ENCODE measurements at regions not wholly inside any gene's neighbourhood (a gene's known extent, or its start where the extent isn't known, plus 50 kb on each side); places are given as distances from the start of the nearest gene placed in this dataset.

DNA sequence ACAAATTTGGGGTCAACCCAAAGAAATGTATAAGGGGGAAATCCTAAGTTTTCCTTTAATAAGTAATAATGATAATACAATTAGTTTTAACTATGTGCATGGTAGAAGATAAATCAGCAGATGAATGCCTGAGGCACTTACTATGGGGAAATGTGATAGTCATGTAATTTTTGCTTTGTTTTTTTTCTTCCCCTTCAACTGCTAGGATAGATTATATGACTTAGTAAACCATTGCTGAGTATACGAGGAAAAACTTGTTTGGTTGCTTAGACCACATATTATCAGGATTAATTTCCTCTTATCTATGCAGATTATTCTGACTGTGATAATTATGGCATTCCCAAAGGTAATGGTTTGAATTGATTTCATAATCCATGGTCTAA lies 181.1 kb downstream of the TGFB2 start:
- no peak for DNase-seq (ENCODE audit: low spot score)

DNA sequence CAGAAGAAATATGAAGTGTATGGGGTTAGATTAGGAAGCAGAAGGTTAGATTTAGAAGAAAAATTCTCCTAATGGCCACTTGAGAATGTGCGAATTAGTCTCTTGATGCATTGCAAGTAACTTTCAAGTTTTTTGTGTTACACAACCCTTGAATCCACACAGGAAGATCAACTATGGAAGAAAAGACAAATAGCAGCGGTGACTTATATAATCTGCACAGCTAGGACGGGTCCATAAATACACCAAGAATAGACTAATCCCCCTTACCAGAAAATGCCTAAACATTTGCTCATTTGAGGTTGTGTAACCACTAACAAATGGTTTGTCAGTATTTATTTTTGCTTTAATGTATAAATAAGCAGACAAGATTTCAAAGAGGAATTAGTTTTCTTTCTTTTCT lies 182.6 kb downstream of the TGFB2 start:
- no peak for DNase-seq (ENCODE audit: low spot score)

DNA sequence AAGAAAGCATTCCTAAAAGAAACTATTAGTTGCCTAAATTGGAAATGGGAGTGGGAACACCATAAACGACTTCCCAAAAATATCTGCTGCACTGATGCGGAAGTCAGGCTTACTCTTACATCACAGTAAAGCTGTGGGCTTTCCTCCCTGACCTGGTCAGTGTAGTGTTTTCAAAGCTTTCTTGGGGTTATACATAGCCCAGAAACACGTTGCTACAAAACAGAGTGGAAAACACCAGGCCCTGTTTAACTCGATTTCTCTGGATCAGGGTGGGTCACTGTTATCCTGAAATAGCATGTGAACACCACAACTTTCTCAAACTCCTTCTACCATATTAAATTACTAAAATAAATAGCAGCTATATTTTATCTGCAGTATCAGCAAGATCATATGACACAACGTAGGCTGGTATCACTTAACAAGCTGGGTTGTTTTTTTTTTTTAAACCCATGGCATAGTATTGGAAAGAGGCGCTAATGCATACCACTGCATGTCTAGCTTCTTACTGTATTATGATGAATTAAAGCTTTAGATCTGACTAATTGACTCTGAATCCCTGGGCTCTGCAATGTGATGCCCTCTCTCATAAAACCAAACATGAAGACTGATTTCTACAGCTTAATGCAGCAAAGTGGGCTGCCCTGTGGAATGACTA lies 184.6 kb downstream of the TGFB2 start:
- DNase-seq (ENCODE audit: low spot score): no peak

DNA sequence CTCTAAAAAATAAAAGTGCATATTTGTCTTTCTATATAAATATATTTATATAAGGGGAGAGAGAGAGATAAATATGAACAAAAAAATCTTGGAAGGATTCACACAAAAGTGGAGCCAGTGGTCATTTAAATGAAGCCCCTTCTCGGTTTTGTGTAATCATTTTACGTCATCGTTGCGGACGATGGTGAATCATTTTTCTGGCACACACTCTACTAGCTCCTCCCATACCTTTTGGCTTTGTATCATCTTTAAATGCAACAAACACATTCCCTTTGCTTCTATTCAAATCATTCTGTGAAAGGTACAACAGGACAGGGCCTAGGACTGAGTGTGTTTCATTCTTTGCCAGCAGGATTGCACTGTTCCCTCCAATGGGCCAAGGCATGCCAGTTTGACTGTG lies 186.8 kb downstream of the TGFB2 start:
- no peak for DNase-seq (ENCODE audit: low spot score)

DNA sequence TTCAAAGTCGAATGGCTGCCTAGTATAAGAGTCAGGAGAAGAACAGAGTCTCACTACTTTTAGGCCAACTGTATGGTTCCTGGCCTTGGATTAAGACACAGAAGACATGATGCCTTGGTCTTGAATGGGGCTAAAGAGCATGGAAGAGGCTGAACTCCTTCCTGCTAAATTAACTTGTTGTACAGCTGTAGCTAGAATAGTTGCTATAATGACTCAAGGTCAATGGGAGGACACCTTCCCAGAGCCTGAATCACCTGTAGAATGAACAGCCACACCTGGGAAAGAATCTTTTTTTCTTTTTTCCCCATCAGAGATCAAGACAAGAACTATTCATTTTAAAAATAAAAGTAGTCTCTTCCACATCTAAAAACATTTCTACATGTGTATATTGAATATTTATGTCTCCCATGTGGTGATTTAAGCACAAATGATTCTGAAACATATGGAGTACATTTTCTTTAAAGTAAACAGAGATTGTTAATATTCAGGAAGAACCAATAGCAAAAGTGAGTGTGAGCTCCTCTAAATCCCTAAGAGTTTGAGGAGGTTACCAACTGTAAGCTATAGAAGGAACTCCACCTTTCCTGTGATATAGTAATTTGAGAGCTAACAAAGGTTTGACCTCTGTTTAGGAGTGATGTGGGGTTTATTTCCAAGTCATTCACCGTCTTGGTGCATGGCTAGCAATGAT lies 191.3 kb downstream of the TGFB2 start:
- DNase-seq (ENCODE audit: low spot score): no peak

DNA sequence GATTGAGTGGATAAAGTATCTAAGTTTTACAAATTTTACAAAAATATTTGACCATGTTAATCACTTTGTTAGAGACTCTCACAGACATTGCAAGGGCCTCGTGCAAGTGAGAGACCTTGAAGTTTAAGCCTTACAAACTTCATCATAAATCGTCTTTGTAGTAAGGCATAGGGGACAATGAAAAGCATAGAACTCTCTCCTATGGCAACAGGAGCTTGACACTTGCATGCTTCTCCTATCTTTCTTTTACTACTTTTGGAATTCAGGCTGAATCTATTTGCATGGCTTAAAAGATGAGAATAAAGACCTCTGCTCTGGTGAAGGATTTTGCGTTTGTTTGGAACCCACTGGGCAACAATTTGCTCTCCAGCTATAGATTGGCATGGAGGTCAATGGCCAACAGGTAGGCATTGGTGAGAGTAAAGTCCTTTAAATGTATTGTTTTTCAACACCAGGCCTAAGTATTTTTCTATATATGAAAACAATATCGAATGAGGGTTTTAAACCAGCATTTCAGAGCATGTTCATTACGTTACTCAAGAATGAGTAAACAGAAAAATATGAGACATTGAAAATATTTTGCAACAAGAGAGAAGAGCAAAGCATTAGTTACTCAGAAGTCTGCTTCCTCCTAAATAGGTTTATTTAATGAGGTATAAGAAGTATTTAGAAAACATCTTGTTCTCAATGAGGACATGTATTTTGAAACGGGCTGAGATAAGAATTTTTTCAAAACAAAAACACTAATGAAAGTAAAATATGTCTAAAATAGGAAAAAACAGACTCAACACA lies 192.2 kb downstream of the TGFB2 start:
- DNase-seq (ENCODE audit: low spot score): no peak

DNA sequence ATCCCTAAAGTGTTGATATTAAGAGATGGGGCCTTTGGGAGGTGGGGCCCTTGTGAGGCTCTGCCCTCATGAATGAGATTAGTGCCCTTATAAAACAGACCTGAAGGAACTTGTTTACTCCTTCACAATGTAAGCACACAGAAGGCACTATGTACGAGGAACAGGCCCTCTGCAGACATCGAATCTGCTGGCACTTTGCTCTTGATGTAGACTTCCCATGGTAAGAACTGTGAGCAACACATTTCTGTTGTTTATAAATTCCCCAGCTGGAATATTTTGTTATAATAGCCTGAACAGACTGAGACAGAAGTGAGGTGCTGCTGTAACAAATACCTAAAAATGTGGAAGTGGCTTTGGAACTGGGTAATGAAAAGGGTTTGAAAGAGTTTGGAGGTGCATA lies 193.2 kb downstream of the TGFB2 start:
- no peak for DNase-seq (ENCODE audit: low spot score)

DNA sequence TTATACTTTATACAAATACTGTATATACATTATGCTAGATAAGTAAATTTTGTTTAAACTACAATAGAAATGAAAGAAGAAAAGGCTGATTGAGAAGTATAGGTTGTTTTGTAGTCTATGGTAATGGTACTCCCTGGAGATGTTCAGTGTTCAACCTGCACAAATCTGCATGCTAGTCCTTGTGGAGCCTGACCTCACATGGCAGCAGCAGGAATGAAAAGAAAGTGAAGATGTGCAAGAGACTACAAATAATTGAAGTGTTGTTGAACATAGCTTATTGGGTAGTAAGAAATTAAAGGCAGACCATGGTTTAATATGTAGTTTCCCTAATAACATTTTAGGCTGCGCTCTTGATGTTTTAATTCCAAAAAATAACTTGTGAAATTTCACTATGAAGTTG lies 201.2 kb downstream of the TGFB2 start:
- no peak for DNase-seq (ENCODE audit: low spot score)

DNA sequence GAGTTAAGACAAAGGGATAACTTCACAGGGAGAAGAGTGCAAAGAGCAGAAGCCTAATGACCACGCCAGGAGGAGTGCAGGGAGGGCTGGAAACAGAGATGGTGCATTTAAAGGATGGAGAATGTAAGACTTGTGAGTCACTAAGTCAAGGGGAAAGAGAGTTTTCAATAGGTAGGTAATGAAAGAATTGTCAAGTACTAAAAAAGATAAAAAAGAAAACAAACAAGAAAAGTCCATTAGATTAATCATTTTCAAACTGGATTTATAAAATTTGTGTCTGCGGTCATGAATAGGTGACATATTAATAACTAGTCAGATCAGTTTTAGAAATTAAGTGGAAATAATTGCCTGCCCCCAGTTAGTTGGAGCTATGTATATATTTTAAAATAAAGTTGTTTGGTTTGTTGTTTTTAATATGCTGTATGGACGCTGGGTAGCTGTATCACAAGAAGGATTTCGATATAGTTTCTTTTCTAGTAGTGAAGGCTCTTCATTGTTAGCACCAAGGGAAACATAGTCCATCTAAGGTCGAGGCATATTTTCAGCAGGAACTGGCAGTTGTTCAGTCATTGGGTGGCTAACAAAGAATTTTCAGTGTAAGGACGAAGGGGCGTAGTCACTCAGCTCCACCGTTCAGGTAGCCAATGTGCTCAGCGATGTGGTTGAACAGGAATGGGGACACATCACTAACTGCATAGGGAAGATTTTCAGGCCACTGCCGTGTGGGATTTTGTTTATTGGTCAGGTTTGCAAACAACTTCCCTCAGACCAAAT lies 203.0 kb downstream of the TGFB2 start:
- DNase-seq (ENCODE audit: low spot score): no peak

DNA sequence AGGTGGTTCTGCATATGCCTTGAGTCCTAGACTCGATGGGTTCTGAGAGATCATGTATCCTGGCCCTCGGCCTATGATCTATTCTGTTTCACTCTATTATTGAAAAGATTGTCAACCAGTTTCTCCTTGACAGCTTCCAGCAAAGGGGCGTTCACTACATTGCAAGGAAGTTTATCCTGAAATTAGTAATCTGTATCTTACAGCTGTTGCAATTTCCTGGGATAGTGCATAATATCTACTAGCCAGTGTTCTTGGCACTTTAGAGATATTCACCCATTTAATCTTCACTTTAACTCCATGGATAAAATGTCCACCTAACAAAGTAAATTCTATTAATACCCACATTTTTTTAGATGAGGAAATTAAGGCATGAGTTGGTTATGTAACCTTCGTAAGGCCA lies 203.6 kb downstream of the TGFB2 start:
- no peak for DNase-seq (ENCODE audit: low spot score)

DNA sequence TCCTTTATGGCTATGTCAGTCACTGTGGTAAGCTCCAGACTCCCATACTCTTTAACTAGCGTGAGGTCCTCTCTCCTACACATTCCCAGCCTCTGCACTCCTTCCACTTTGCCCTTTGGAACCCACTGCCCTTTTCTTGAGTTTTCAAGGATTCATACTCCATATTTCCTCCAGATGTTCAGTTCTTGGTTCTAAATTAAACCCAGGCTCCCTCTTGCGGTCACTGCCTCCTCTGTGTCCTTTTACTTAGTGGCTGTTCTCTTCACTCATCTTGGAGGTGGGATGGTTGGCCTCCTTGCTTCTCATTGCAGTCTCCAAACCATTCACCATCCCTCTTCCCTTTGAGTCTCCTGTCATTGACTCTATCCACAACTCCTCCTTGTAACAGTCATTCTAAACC lies 208.1 kb downstream of the TGFB2 start:
- no peak for DNase-seq (ENCODE audit: low spot score)

DNA sequence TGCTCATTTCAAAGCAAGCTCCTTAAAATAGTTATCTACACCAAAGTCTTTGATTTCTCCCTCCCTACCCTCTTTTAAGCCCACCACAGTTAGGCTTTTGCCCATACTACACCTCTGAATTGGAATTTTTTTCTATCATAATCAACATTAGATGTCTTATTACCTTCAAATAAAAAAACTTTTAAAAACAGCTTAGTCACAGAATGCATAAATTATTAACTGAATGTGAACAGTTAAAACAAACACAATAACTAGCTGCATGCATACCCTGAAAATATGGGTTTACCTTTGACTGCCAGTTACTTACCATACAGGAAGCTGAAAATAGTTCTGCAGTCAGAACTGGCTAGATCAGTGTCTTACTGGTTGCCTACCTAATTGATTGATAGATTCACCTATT lies 210.9 kb downstream of the TGFB2 start:
- no peak for DNase-seq (ENCODE audit: low spot score)

DNA sequence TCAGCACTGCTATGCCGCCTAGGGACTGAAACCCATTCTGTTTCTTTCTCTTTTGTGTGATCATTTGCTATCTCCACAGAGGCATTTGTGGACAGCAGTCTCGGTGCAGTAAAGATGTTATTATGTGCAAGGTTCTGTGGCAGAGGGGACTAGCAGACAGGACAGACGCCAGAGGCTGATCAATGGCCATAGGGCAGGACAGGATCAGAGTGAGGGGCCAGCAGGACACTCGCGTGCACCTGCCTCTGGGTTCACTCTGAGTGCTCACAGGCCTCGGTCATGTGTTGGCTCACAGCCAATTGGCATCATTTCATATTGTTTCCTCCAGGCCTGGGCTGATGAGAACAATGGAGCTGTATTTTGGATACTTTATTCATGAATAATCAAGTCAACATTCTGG lies 212.6 kb downstream of the TGFB2 start:
- DNase-seq (ENCODE audit: low spot score): peak; percentile 73

DNA sequence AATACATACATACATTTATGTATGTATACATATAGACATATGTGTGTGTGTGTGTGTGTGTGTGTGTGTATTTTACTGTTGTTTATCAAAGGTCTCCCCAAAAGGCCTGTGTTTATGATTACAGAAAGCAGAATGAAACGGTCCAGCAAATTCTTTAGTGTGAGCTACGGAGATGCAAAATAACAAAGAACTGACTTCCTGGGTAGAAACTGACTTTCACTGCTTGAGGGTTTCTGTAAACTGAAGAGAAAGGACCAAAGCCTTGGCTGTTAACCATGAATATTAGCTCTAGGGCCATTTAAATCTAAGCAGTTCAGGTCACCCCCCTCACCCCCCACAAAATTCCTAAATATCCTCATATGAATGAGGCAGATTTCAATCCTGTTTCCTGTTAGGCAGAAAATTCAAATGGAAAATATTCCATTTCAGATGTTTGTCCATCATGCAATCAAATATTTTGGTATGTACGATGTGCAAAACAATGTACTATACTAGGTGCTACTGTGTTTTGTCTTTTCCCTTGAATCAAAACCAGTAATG lies 213.2 kb downstream of the TGFB2 start:
- no peak for DNase-seq (ENCODE audit: low spot score)

DNA sequence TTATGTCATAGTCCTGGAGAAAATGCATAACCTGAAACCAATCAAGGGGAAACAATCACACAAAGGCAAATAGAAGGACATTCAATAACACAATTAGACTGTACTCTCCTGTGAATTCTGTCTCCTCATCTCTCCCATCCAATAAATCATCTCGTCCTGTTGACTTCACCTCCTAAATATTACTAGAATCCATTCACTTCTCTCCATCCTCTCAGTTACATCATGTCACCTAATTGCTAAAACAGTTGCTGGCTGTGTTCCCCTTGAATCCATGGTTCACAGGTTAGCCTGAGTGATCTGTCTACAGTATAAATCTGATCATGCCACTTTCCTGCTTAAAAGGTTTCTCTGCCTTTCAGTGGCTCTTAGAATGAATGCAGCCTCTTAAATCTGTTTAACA lies 220.2 kb downstream of the TGFB2 start:
- no peak for DNase-seq (ENCODE audit: low spot score)

DNA sequence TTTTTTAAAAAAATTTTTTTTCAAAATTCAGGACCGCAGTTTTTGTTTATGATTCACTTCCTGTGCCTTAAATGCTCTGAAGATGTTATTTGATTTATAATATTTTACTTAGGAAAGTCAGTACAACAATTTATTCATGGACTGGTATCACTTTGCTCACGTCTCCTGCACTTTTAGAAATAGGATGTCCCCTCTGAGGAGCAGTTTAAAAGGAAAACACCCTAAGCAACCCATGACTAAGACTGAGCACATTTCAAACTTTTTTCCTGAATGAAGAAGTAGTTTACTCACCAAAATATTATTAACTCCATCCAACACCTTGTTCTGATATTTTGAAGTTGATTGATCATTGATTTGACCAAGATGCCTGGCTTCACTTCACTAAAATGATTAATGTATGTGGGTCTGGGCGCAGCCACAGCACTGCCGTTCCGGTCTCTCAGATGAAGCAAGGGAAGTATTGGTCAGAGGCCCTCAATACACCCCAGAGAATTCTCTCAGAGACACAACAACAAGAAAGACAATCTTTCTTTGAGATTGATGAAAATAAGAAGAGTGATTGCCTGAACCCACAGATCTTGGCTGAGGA lies 223.9 kb downstream of the TGFB2 start:
- DNase-seq (ENCODE audit: low spot score): no peak

DNA sequence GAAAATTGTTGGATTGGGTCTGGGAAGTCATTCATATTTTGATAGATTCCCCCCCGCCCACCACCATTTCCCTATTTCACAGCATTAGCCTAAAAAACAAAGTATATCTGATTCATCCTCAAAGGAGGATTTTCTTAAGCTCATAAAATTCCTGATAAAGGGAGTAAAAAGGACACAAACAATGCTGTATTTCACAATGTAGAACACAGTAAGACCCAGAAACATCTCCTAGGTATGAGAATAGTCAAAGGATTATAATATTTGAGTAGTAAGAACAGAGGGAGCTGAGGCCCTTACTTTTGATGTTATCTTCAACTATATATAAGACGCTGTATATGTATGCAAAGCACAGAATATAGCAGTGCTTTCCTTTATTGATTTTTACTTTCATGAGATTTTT lies 225.3 kb downstream of the TGFB2 start:
- no peak for DNase-seq (ENCODE audit: low spot score)

DNA sequence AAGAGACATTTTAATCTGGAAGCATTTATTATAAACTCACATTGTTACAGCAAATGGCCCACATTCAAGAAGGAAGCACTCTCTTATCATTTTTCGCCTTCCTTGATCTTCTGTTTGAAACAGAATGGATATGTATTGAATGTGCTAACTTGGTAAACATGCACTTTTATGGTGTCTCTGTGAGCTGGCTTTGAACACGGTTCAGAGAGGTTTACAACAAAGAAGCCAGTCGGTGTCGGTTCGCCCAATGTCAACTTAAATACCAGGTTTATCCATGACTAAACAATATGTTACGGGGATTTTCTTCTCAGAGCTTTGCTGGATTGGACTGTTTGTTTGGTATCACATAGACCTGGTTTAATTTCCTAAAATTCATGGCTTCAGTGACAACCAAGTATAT lies 226.4 kb downstream of the TGFB2 start:
- no peak for DNase-seq (ENCODE audit: low spot score)

DNA sequence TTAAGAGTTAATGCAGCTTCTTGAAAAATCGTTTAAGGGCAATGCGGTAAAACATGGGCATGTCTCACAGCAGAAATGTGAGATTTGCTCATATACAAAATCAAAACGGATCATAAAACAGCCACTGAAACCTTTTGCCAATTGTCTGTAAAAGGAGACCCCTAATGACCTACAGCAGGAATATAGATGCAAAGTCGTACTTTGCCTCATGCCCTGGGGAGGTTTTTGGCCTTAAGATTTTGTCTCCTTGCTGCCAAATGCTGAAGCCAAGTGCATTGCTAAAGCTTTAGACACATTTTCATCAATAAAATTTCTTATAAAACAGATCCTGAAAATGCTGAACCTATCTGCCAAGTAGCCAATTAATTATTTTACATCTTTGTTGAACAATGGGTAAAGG lies 226.9 kb downstream of the TGFB2 start:
- DNase-seq (ENCODE audit: low spot score): no peak

DNA sequence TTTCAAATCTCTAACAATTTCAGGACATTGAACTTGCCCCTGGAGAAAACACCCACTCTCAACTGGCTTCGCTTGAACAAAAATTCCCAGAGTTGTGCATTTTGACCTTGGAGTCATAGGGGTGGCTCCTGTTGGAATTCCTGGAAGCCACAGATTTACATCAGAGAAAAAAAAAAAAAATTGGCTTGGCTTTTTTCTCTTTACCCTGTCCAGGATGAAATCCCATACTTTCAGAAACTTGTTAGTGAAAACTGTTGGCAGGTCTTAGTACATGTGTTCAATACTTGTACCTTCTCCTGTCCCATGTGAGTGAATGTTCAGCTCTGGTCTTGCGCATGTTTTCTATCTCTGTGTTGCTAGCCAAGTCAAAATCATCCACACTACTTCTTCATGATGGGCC lies 228.8 kb downstream of the TGFB2 start:
- DNase-seq (ENCODE audit: low spot score): no peak

DNA sequence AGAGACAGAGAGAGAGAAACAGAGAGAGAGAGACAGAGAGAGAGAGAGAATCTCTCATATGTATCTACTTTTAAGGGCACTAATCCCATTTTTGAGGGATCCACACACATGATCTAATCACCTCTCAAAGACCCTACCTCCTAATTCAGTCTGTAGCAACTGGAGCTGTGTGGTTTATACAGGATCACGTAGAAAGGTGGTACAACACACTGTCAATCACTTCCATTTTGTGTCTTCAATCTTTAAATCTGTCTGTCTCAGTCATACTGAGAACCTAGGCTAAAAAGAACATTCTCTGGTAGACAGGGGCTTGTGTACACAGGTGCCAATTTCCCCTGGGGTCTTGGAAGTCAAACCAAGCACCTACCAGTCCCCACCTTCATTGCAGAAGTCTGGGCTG lies 229.9 kb downstream of the TGFB2 start:
- no peak for DNase-seq (ENCODE audit: low spot score)

DNA sequence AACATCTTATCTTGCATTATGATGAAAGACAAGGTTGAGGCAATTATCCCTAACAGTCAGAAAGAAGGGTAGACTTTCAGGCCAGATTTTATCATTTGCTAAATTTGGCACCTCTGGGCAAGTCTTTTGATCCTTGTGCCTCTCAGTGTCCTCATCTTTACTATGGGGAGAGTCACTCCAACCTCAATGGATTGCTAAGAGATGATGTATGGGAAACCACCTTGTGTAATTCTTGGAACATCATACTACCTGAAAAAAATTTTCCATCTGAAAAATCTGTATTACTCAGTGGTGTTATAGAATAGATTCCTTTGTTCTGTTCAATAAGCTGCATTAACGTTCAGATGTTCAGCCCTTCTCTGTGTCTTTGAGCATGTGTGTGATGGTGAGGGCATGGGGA lies 230.7 kb downstream of the TGFB2 start:
- no peak for DNase-seq (ENCODE audit: low spot score)
